ENCODE measurements at regions not wholly inside any gene's neighbourhood (a gene's known extent, or its start where the extent isn't known, plus 50 kb on each side); places are given as distances from the start of the nearest gene placed in this dataset.

- DNase-seq: no peak
Measured at GRCh38 chr13:51518827-51519226, 65.4 kb upstream of the WDFY2 start.

DNA sequence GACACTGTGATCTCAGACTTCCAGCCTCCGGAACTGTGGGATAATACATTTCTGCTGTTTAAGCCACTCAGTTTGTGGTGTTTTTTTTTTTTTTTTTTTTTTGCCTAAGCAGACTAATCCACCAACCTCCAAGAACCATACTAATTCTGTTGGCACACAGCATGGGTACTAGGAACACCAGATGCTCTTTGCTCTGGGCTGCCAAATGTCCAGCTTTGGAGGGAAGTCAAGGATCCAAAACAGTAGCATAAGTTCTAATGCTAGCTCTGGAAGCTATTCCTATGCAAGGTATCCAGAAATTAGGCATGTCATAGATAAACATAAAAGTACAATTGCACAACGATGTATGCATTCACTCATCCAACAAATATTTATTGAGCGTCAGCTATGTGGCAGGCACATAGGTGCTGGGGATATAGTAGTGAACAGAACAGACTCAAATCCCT lies 64.5 kb upstream of the WDFY2 start:
- no peak for DNase-seq

- DNase-seq: no peak
Measured at GRCh38 chr13:51520524-51520923, 63.7 kb upstream of the WDFY2 start.

GRCh38 chr13:51523082-51523518 lies 61.2 kb upstream of the WDFY2 start:
- peak; percentile 4 for DNase-seq

GRCh38 chr13:51524312-51524711 lies 60.0 kb upstream of the WDFY2 start:
- DNase-seq: no peak

GRCh38 chr13:51524829-51525566 lies 59.3 kb upstream of the WDFY2 start:
- DNase-seq: no peak

GRCh38 chr13:51525567-51526167 lies 58.6 kb upstream of the WDFY2 start:
- DNase-seq: no peak

- no peak for DNase-seq
Measured at GRCh38 chr13:51526202-51526601, 58.1 kb upstream of the WDFY2 start.

DNA sequence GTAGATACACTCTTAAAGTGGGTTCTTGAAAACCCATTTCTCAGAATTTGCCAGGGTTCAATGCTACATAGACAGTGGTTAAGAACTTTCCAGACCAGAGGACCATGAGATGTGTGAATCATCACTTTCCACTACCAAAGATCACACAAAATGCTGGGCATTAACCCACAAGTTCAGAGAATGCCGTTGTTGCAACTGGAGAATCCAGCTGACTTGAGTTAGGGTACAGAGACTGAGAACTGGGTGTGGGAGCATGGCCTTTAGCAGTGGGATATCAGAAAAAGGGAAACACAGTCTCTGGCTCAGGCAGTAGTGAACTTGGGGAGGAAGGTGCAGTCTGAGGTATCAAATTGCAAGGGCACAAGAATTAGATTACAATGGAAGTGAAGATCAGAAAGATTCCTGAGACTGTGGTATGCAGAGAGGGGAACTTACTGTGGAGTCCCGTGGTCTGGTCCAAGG lies 51.5 kb upstream of the WDFY2 start:
- DNase-seq: no peak

DNA sequence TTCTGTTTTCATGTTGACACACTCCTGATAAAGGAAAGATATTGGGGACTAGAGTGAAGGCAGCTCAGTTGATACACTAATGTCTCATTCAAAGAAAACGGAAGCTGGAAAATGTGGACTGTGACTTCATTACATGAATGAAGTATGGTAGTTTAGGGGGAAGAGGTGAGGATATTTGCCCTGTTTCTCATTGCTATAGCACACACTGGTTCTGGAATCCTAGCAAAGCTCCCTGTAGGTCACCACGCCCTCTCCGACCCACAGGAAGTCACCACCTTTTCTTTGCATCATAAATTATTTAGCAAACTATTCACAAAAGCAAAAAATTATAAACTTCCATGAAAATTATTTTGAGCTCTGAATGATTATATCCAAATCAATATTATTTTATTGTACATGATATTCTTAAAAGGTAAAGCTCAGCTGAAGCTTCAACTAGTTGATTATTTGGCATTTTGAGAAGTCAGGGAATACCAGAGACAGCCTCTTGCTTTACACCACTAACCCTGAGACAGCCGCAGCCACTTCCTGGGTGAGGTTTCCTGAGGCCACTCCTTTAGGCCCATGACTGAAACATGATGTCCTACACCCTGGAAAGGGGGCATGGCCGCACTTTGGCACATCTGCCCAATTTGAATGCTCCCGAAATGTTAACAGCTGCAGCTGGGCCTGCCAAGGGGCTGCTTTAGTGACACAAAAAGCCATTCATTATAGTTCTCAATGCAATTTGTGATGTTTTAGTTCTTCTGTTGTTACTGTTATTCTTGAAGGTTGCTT lies 50.0 kb upstream of the WDFY2 start:
- DNase-seq: peak; percentile 20

Data from activated CD4-positive, alpha-beta T cell treated with anti-CD3 and anti-CD28 coated beads, Interleukin-2, amount 50 U/mL, for 1 hour (primary cell).